Osteoblast (primary cell): ENCODE measurements at regions not wholly inside any gene's neighbourhood (a gene's known extent, or its start where the extent isn't known, plus 50 kb on each side); places are given as distances from the start of the nearest gene placed in this dataset.

Experiments
- DNase-seq: peaks from one replicate; pipeline ENCODE4 v3.0.0; 2011; ENCODE audit warnings: low spot score, mixed read lengths; ENCODE audit not compliant: insufficient read length; ENCODE audit errors: missing footprints
- H2AFZ ChIP-seq: 2 replicates; pipeline ENCODE4 v1.6.0; 2011; ENCODE audit warnings: mild to moderate bottlenecking, low read length
- H3K27ac ChIP-seq: 2 replicates; pipeline ENCODE4 v1.5.1; 2011; ENCODE audit warnings: mild to moderate bottlenecking, low read depth, low read length, moderate library complexity
- H3K27me3 ChIP-seq: 2 replicates; pipeline ENCODE4 v1.6.0; 2012; ENCODE audit warnings: mild to moderate bottlenecking, control low read depth, inconsistent platforms, low read length, moderate library complexity; ENCODE audit not compliant: insufficient read depth
- H3K36me3 ChIP-seq: 2 replicates; pipeline ENCODE4 v1.5.1; 2011; ENCODE audit warnings: mild to moderate bottlenecking, low read length, control low read depth, moderate library complexity; ENCODE audit not compliant: insufficient read depth
- H3K4me1 ChIP-seq: 2 replicates; pipeline ENCODE4 v1.5.1; 2011; ENCODE audit warnings: mild to moderate bottlenecking, low read length, control low read depth, moderate library complexity; ENCODE audit not compliant: insufficient read depth
- H3K4me2 ChIP-seq: 2 replicates; pipeline ENCODE4 v1.6.0; 2011; ENCODE audit warnings: mild to moderate bottlenecking, low read length; ENCODE audit not compliant: insufficient read depth
- H3K4me3 ChIP-seq: fragments of 200-600 bp; sonication (generic); 3 replicates; pipeline ENCODE4 v1.5.1; 2012; ENCODE audit warnings: mild to moderate bottlenecking, low read length, inconsistent platforms; ENCODE audit not compliant: insufficient read depth
- H3K79me2 ChIP-seq: 2 replicates; pipeline ENCODE4 v1.6.0; 2012; ENCODE audit warnings: mild to moderate bottlenecking, low read length, control low read depth, inconsistent platforms; ENCODE audit not compliant: insufficient read depth
- H3K9me3 ChIP-seq: 2 replicates; pipeline ENCODE4 v1.5.1; 2011; ENCODE audit warnings: low read depth, low read length, control low read depth
- H4K20me1 ChIP-seq: 2 replicates; pipeline ENCODE4 v1.6.0; 2012; ENCODE audit warnings: mild to moderate bottlenecking, low read length, control low read depth; ENCODE audit not compliant: insufficient read depth
- CTCF ChIP-seq: IDR thresholded peaks from 2 replicates; pipeline ENCODE4 v1.5.1; 2011; ENCODE audit warnings: mild to moderate bottlenecking, low read depth, low read length, moderate library complexity; ENCODE audit errors: extremely low read depth

- Histone ChIP-seq H4K20me1 (no peaks in the 10 kb centered on the region), H3K27ac (no peak overlapping the region), H3K79me2 (no peaks in the 10 kb centered on the region), H3K4me1 (no peaks in the 10 kb centered on the region), H3K4me2 (no peak overlapping the region), H3K9me3 (peaks cover 3% of the 10 kb centered on the region), H2AFZ (no peak overlapping the region), H3K36me3 (no peaks in the 10 kb centered on the region), H3K27me3 (peaks cover 3% of the 10 kb centered on the region), H3K4me3 (no peak overlapping the region)
- no peak for DNase-seq
- no peak for TF ChIP-seq CTCF
Measured at GRCh38 chr1:25073640-25074270, 143.7 kb upstream of the RUNX3 start.

GRCh38 chr1:25072461-25072860 is 142.4 kb upstream of the RUNX3 start:
- Histone ChIP-seq H4K20me1 (no peaks in the 10 kb centered on the region), H2AFZ (no peak overlapping the region), H3K4me1 (no peaks in the 10 kb centered on the region), H3K9me3 (peaks cover 3% of the 10 kb centered on the region), H3K4me2 (no peak overlapping the region), H3K4me3 (no peak overlapping the region), H3K27ac (no peak overlapping the region), H3K36me3 (no peaks in the 10 kb centered on the region), H3K79me2 (no peaks in the 10 kb centered on the region), H3K27me3 (peaks cover 4% of the 10 kb centered on the region)
- no peak for TF ChIP-seq CTCF
- no peak for DNase-seq

DNA sequence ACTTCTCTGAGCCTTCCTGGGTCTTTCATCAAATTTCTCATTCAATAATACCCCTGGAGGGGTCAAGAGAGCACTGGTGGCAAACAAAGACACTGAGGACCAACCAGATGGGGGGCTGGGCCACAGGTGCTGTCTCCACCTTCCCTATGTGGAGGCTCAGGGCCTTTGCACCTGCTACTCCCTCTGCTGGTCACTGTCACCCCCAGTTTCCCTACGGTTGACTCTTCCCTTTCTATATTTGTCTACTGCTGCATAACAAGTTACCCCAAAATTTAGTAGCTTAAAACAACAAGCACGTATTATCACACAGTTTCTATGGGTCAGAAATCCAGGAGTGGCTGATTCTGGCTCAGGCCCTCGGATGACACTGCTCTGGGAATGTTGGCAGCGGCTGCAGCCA is 138.8 kb upstream of the RUNX3 start:
- H2AFZ ChIP-seq: no peak overlapping the region
- no peak for TF ChIP-seq CTCF
- no peak overlapping the region for H3K4me2 ChIP-seq
- H3K27me3 ChIP-seq: peaks cover 17% of the 10 kb centered on the region
- H3K36me3 ChIP-seq: no peaks in the 10 kb centered on the region
- no peak overlapping the region for H3K4me3 ChIP-seq
- H3K79me2 ChIP-seq: no peaks in the 10 kb centered on the region
- no peak overlapping the region for H3K27ac ChIP-seq
- H3K9me3 ChIP-seq: no peaks in the 10 kb centered on the region
- H3K4me1 ChIP-seq: no peaks in the 10 kb centered on the region
- no peak for DNase-seq
- H4K20me1 ChIP-seq: no peaks in the 10 kb centered on the region

- no peak for DNase-seq
- no peaks in the 10 kb centered on the region for H3K79me2 ChIP-seq
- no peak overlapping the region for H3K4me2 ChIP-seq
- H3K27ac ChIP-seq: no peak overlapping the region
- H3K4me1 ChIP-seq: peaks cover 2% of the 10 kb centered on the region
- H3K36me3 ChIP-seq: no peaks in the 10 kb centered on the region
- no peak for TF ChIP-seq CTCF
- H2AFZ ChIP-seq: no peak overlapping the region
- H3K4me3 ChIP-seq: no peak overlapping the region
- H4K20me1 ChIP-seq: no peaks in the 10 kb centered on the region
- no peaks in the 10 kb centered on the region for H3K9me3 ChIP-seq
- H3K27me3 ChIP-seq: peaks cover 17% of the 10 kb centered on the region
Measured at GRCh38 chr1:25068316-25068715, 138.2 kb upstream of the RUNX3 start.
